Caki2 (cell line): ENCODE measurements at regions not wholly inside any gene's neighbourhood (a gene's known extent, or its start where the extent isn't known, plus 50 kb on each side); places are given as distances from the start of the nearest gene placed in this dataset.
A peak's percentile ranks its signal among the peaks of the same experiment; 100 is the strongest.

Experiments
- DNase-seq: peaks from one replicate; pipeline ENCODE4 v3.0.0-alpha.2; 2015; ENCODE audit warnings: low read depth
- in situ Hi-C: cut with HindIII; loops from 2 replicates; pipeline ENCODE4 v1.10.0; 2016; ENCODE audit warnings: low sequenced_read_pairs, low pct_unique_long_range_greater_than_20kb, mixed read lengths

DNA sequence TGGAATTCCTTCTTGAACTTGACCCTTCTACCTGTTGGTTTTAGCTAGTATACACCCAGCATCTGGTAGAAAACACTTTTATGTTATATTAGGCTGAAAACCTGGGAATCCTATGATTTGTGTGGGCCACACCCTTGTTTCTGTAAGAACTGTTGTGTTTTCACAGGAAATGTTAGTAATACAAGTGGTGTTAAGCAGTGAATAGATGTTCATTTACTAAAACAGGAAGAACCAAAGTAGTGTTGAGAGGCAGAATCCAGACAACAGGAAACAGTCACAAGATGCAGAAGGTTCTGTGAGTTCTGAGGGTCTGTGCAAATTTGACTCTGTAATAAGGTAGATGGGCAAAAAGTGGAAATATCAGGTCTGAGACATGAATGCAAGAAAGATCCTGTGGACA is 73.0 kb upstream of the RAI14 start:
- DNase-seq, result no peak
- in situ Hi-C loops, result no loop called here

- in situ Hi-C loops, result no loop called here
- no peak for DNase-seq
These were observed 72.0 kb upstream of the RAI14 start for GRCh38 chr5:34584165-34584564.

DNA sequence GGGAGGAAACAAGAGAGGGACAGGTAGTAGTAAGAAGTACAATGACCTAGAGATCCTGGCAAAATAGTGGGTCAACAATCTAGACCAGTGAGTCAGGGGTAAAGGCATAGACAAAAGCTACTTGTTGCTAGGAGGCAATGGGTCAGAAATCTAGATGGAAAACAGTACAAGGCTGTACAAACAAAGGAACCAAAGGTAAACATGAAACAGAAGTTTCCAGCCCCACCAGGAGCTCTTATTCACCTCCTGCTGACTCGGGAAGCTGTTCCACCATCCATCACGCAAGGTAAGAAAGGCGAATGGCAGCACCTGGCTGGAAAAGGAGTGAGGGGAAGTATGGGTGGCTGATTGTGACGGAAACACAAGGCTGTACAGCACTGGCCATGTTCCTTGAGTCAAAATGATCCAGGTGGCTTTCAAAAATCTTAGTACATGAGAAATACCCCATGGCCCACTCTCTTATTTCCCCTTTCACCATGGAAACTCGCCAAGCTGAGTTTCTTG is 70.5 kb upstream of the RAI14 start:
- in situ Hi-C loops, result no loop called here
- DNase-seq, result no peak

GRCh38 chr5:34586117-34586885 is 69.8 kb upstream of the RAI14 start:
- no peak for DNase-seq
- in situ Hi-C loops, result no loop called here

- in situ Hi-C loops, result no loop called here
- DNase-seq, result peak; percentile 48
These were observed 68.5 kb upstream of the RAI14 start for GRCh38 chr5:34587355-34588241.

GRCh38 chr5:34589832-34590231 is 66.3 kb upstream of the RAI14 start:
- DNase-seq, result no peak
- in situ Hi-C loops, result no loop called here

DNA sequence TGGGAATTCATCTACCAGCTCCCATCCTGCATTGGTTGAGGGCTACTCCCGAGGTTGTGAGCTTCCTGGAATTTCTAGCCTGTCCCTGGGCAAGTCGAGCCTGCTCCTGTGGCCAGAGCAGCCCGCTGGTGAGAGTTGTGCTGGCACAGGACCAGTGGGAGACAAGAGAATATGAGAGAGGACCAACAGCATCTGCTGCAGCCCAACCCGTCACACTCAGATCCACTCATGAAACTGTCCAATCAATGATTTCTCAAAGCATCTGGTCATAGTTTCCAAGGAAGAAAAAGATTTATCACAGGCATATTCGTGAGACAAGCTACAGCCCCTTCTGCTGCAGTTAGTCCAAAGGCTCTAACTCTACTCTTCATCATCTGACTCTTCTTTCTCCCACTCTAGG is 64.4 kb upstream of the RAI14 start:
- no peak for DNase-seq
- in situ Hi-C loops, result no loop called here

DNA sequence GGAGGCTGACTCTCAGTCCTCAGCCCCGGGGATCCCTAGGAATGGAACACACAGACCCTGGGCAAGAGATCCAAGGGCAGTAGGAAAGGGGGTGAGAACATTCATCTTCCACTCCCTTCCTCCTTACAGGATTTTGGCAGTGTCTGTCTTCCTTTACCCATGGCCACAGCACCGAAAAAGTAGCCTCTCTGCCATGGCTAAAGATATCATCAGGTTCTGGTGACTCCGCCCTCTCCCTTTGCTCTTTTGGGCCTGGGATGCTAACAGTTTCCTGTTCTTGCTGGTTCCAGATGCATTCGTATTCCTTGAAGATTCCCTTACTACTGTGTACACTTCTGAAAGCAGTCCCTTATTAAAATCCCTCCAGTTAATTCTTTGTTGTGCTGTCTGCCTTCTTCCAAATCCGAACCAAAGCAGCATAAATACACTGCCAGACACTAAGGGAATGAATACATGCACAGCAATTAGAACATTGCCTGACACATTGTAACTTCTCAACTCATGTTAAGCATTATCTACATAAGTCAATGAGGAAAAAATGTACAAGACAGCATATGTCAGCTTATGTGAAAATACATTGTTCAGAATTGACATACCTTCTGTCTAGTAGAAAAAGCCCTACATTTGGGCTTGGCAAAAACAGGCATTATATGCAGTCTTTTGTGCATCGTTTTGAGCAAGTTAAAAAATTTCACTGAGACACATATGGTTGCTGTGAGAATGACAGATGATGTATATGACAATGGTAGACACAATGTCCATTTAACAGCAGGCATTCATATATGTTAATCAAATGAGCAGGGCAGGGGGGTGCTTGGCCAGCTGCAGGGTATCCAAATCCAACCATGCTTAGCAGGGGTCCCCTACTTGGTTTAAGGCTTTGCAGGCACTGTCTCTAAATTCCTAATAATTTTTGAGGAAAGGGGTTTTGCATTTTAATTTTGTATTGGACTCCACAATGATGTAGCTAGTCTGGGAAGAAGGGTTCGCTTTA is 58.8 kb upstream of the RAI14 start:
- no peak for DNase-seq
- in situ Hi-C loops, result no loop called here

GRCh38 chr5:34598177-34598794 is 57.8 kb upstream of the RAI14 start:
- DNase-seq, result peak; percentile 93
- in situ Hi-C loops, result no loop called here

DNA sequence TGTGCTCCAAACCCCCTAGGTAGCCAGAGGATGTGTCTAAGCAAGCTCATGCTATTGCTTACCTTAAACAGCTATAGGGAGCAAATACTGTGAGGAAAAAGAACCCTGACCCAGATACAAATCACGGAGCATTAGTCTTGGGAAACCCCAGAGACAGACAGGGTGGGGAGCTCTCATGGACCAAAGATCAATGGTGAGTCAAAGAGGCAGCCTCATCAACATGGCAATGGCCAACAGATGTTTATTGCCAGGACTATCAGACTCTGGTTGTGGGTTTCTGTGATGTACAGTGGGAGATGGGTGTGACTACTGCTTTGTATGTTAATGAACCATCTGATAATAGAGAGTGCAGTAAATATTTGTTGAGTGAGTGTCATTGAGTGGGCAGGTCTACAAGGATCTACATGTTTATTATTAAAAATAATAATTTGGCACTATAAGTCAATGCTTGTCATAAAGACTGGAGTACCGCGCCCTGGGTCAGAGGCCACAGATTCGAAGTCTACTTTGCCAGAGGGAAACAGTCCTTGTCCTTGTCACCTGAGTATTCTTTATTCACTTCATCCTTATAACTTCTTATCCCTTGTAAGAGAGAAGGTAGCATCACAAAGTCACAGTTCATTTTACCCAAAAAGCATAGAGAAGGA is 56.5 kb upstream of the RAI14 start:
- DNase-seq, result no peak
- in situ Hi-C loops, result no loop called here

DNA sequence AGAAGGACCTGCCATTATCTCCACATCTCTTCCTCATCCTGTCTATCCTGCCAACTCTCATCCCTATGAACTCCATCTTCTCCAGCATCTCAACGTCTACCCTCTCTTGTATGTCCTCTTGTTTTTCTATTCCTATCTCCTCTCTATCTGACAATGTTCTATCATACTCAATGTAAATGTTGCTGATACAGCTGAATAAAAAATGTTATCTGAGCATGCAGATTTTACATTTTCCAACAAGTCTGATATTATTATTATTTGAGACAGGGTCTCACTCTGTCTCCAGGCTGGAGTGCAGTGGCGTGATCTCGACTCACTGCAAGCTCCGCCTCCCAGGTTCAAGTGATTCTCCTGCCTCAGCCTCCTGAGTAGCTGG is 56.0 kb upstream of the RAI14 start:
- in situ Hi-C loops, result no loop called here

DNA sequence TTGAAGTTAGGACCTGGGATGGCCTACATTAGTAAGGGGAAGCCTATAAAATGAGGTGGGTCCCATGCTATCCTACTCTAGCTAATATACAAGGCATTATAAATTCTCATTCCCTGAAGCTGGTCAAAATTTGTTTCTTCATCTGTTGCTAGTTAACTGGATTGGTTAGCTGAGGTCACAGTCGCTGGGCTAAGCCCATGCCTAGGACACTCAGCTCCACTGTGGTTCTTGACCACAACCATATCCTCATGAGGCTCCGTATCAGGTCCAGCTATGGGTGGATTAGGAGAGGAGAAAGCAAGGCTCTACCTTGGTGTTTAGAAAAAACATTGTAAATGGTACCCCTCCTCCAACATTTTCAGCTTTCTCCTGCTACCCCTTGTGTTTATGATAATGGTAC is 52.8 kb upstream of the RAI14 start:
- DNase-seq, result no peak
- in situ Hi-C loops, result no loop called here

More for the DNA sequence above, 56.0 kb upstream of the RAI14 start:
- no peak for DNase-seq

GRCh38 chr5:34604119-34604675 is 51.9 kb upstream of the RAI14 start:
- no peak for DNase-seq
- in situ Hi-C loops, result no loop called here

GRCh38 chr5:34606101-34606500 is 50.0 kb upstream of the RAI14 start:
- in situ Hi-C loops, result no loop called here
- DNase-seq, result no peak
